DOHH2 (cell line): ENCODE measurements at regions not wholly inside any gene's neighbourhood (a gene's known extent, or its start where the extent isn't known, plus 50 kb on each side); places are given as distances from the start of the nearest gene placed in this dataset.

Source experiments
- H3F3A ChIP-seq: fragments of 200-600 bp; sonication (generic), shearing (Covaris generic); 2 replicates; pipeline ENCODE4 v1.6.0; 2016; ENCODE audit warnings: antibody characterized with exemption, mild to moderate bottlenecking; ENCODE audit not compliant: control insufficient read depth, insufficient read depth
- H3K27ac ChIP-seq: fragments of 200-600 bp; sonication (generic); 2 replicates; pipeline ENCODE4 v1.5.1; 2014; ENCODE audit warnings: low read depth, mild to moderate bottlenecking, low read length, moderate library complexity
- H3K27me3 ChIP-seq: fragments of 200-600 bp; sonication (generic); 2 replicates; pipeline ENCODE4 v1.6.1; 2014; ENCODE audit warnings: mild to moderate bottlenecking, low read length, mixed read lengths; ENCODE audit not compliant: control insufficient read depth
- H3K36me3 ChIP-seq: fragments of 200-600 bp; sonication (generic); 2 replicates; pipeline ENCODE4 v1.6.1; 2014; ENCODE audit warnings: mild to moderate bottlenecking, low read length, moderate library complexity, mixed read lengths; ENCODE audit not compliant: control insufficient read depth
- H3K4me1 ChIP-seq: fragments of 200-600 bp; sonication (generic); 2 replicates; pipeline ENCODE4 v1.6.1; 2014; ENCODE audit warnings: mild to moderate bottlenecking, low read length, mixed read lengths; ENCODE audit not compliant: control insufficient read depth
- H3K4me2 ChIP-seq: fragments of 200-600 bp; sonication (generic); 2 replicates; pipeline ENCODE4 v1.6.0; 2014; ENCODE audit warnings: mild to moderate bottlenecking, low read length, moderate library complexity
- H3K4me3 ChIP-seq: fragments of 200-600 bp; sonication (generic); 2 replicates; pipeline ENCODE4 v1.5.1; 2014; ENCODE audit warnings: mild to moderate bottlenecking, low read length, mixed read lengths
- H3K79me2 ChIP-seq: fragments of 200-600 bp; sonication (generic); 2 replicates; pipeline ENCODE4 v1.6.1; 2014; ENCODE audit warnings: mild to moderate bottlenecking, low read length, mixed read lengths; ENCODE audit not compliant: control insufficient read depth
- H3K9me2 ChIP-seq: fragments of 200-600 bp; sonication (generic); replicated peaks from 2 replicates; pipeline ENCODE4 v1.6.1; 2014; ENCODE audit warnings: mild to moderate bottlenecking, low read length, mixed read lengths; ENCODE audit not compliant: control insufficient read depth
- H3K9me3 ChIP-seq: fragments of 200-600 bp; sonication (generic); 2 replicates; pipeline ENCODE4 v1.6.1; 2014; ENCODE audit warnings: antibody characterized with exemption, low read length, mixed read lengths; ENCODE audit not compliant: control insufficient read depth, insufficient read depth
- H4K20me1 ChIP-seq: fragments of 200-600 bp; sonication (generic); 2 replicates; pipeline ENCODE4 v1.6.0; 2014; ENCODE audit warnings: low read depth, mild to moderate bottlenecking, antibody characterized with exemption, low read length, moderate library complexity; ENCODE audit not compliant: control insufficient read depth, insufficient read depth
- EZH2phosphoT487 ChIP-seq: fragments of 200-600 bp; sonication (generic); IDR thresholded peaks from 2 replicates; pipeline ENCODE4 v1.6.1; 2017; ENCODE audit warnings: borderline replicate concordance, mild to moderate bottlenecking, antibody characterized with exemption, low read length, moderate library complexity, mixed read lengths
- TF ChIP-seq, protein P1 (sequence below): fragments of 200-600 bp; sonication (generic); IDR thresholded peaks from one replicate; pipeline ENCODE4 v1.5.1; 2014; ENCODE audit warnings: antibody characterized with exemption, mild to moderate bottlenecking, low read depth, low read length; ENCODE audit not compliant: poor library complexity, severe bottlenecking

DNA sequence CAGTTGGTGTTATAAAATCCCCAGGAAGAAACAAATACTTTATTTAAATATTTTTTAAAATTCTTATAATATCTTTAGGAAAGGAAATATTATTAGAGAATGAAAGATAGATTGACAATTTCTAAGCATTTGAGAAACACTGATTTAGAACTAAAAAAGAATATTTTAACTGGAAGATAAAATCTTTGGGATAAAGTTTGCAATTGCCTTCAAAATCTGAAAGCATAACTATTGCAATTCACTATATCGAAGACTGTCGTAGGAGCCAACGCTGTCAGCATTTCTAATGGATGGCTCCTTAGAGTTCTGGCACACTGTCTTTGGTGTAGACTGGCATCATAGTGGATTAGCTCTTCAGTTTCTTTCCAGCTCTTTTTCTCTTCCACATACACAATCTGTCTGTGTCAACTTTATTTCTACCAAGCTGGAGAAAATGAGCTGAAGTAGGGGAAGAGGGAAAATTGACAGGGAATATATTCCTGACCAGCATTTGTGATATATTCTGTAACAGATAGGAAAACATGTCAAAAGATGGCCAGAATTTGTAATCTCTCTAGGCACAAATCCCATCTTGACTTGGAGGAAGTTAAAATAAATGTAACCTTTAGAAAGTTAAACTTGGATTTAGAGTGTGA, 1561.4 kb downstream of the MAT2B start:
- Histone ChIP-seq H3K4me3 (no peak overlapping the region), H3K9me2 (no peaks in the 10 kb centered on the region), H3K27me3 (no peaks in the 10 kb centered on the region), H3K27ac (no peak overlapping the region), H3K4me1 (no peaks in the 10 kb centered on the region), H4K20me1 (no peaks in the 10 kb centered on the region), H3K79me2 (no peaks in the 10 kb centered on the region), H3K4me2 (no peak overlapping the region), H3F3A (no peaks in the 10 kb centered on the region), H3K36me3 (no peaks in the 10 kb centered on the region), H3K9me3 (no peaks in the 10 kb centered on the region)
- no peak for TF ChIP-seq EZH2phosphoT487
- TF ChIP-seq, protein P1, sequence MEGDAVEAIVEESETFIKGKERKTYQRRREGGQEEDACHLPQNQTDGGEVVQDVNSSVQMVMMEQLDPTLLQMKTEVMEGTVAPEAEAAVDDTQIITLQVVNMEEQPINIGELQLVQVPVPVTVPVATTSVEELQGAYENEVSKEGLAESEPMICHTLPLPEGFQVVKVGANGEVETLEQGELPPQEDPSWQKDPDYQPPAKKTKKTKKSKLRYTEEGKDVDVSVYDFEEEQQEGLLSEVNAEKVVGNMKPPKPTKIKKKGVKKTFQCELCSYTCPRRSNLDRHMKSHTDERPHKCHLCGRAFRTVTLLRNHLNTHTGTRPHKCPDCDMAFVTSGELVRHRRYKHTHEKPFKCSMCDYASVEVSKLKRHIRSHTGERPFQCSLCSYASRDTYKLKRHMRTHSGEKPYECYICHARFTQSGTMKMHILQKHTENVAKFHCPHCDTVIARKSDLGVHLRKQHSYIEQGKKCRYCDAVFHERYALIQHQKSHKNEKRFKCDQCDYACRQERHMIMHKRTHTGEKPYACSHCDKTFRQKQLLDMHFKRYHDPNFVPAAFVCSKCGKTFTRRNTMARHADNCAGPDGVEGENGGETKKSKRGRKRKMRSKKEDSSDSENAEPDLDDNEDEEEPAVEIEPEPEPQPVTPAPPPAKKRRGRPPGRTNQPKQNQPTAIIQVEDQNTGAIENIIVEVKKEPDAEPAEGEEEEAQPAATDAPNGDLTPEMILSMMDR: no peak

DNA sequence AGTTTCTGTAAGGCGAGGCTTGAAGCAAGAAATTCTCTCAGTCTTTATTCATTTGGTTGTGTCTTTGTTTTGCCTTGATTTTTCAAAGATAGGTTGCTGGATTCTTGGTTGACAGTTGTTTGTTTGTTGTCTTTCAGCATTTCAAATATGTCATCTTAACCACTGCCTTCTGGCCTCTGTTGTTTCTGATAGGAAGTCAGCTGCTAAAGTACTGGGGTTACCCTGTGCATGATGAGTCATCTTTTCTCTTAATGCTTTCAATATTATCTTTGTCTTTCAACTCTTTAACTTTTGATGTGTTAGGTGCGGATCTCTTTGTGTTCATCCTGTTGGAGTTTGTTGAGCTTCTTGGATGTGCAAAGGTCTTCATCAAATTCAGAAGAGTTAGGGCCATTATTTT, 1571.3 kb downstream of the MAT2B start:
- H4K20me1 ChIP-seq: no peaks in the 10 kb centered on the region
- H3K4me1 ChIP-seq: no peaks in the 10 kb centered on the region
- no peak overlapping the region for H3K4me2 ChIP-seq
- H3K27ac ChIP-seq: no peak overlapping the region
- no peaks in the 10 kb centered on the region for H3K9me2 ChIP-seq
- no peaks in the 10 kb centered on the region for H3K36me3 ChIP-seq
- no peaks in the 10 kb centered on the region for H3K27me3 ChIP-seq
- H3F3A ChIP-seq: no peaks in the 10 kb centered on the region
- H3K9me3 ChIP-seq: no peaks in the 10 kb centered on the region
- no peaks in the 10 kb centered on the region for H3K79me2 ChIP-seq
- H3K4me3 ChIP-seq: no peak overlapping the region
- TF ChIP-seq, protein P1: no peak
- TF ChIP-seq EZH2phosphoT487: no peak

DNA sequence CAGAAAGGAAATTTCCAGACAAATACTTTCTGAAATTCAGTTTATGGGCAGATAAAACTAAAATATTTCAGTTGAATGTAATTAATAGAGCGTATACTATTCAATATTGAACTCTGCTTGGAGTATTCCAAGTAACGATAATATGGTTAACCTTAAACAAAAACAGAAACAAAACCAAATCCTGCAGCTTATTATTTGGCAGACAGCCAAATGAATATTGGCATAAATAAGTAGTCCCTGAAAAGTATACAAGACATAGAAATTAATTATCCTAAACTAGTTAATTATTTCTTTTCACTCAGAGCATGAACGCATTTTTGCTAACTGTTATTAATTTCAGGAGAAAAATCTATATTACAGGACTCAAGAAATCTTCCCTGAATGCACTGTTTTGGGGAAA, 1574.0 kb downstream of the MAT2B start:
- Histone ChIP-seq H3K27me3 (no peaks in the 10 kb centered on the region), H4K20me1 (no peaks in the 10 kb centered on the region), H3F3A (no peaks in the 10 kb centered on the region), H3K4me2 (no peak overlapping the region), H3K4me3 (no peak overlapping the region), H3K27ac (no peak overlapping the region), H3K4me1 (no peaks in the 10 kb centered on the region), H3K9me2 (no peaks in the 10 kb centered on the region), H3K36me3 (no peaks in the 10 kb centered on the region), H3K79me2 (no peaks in the 10 kb centered on the region), H3K9me3 (no peaks in the 10 kb centered on the region)
- TF ChIP-seq EZH2phosphoT487: no peak
- TF ChIP-seq, protein P1: no peak
